Heart right ventricle (tissue), 16 donors: ENCODE measurements at regions not wholly inside any gene's neighbourhood (a gene's known extent, or its start where the extent isn't known, plus 50 kb on each side); places are given as distances from the start of the nearest gene placed in this dataset.

ENCODE experiments used
- ATAC-seq, 8 donors: fragments of 200-7000 bp; cut with Tn5 transposase; one replicate each; pipeline ENCODE4 v1.9.1; 2020; ENCODE audit warnings: mild to moderate bottlenecking in 8 of 8, moderate library complexity in 8 of 8, moderate number of reproducible peaks in 1 of 8
- DNase-seq, 2 donors: peaks; one replicate each; pipeline ENCODE4 v3.0.0-alpha.2; 2020
- H3K27ac ChIP-seq, 10 donors: fragments of 200-600 bp; sonication (generic) in 2 of 10; one replicate each; pipeline versions ENCODE4 v1.5.0 to v1.8.0; 2020 to 2022; ENCODE audit warnings: mild to moderate bottlenecking in 3 of 10
- H3K27me3 ChIP-seq, 7 donors: fragments of 200-600 bp; one replicate each; pipeline ENCODE4 v1.8.0; 2021 to 2022; ENCODE audit warnings: mild to moderate bottlenecking in 2 of 7
- H3K36me3 ChIP-seq, 9 donors: fragments of 200-600 bp; sonication (generic) in 1 of 9; one replicate each; pipeline versions ENCODE4 v1.5.0 to v1.8.0; 2020 to 2022; ENCODE audit warnings: mild to moderate bottlenecking in 2 of 9
- H3K4me1 ChIP-seq, 9 donors: fragments of 200-600 bp; sonication (generic) in 1 of 9; one replicate each; pipeline versions ENCODE4 v1.5.0 to v1.8.0; 2020 to 2022; ENCODE audit warnings: mild to moderate bottlenecking in 4 of 9
- H3K4me3 ChIP-seq, 10 donors: fragments of 200-600 bp; sonication (generic) in 2 of 10; one replicate each; pipeline versions ENCODE4 v1.5.0 to v1.8.0; 2020 to 2022; ENCODE audit warnings: mild to moderate bottlenecking in 7 of 10, moderate library complexity in 2 of 10
- H3K9me3 ChIP-seq, 11 donors: fragments of 200-600 bp in 10 of 11; sonication (generic) in 2 of 11; one replicate each; pipeline versions ENCODE4 v1.5.0 to v1.8.0; 2013 to 2022; ENCODE audit warnings: mild to moderate bottlenecking in 2 of 11, control low read depth in 1 of 11, moderate library complexity in 1 of 11
- CTCF ChIP-seq, 9 donors: fragments of 200-600 bp; sonication (generic) in 2 of 9; IDR thresholded peaks; one replicate each; pipeline versions ENCODE4 v1.5.0 to v1.8.0; 2021 to 2022; ENCODE audit warnings: antibody characterized with exemption in 9 of 9, mild to moderate bottlenecking in 5 of 9, moderate library complexity in 1 of 9
- WGBS, 2 donors: extraction: QIAGEN DNeasy Blood & Tissue Kit; methylation state at CpG; one replicate each; pipeline ENCODE4 v1.1.7; 2013; ENCODE audit warnings: inconsistent platforms in 1 of 2; 5-methylcytosine and 5-hydroxymethylcytosine counted together
- intact Hi-C, 10 donors: fragments of 100-400 bp; cut with DNase I; formaldehyde crosslinking; loops; one replicate each; pipeline versions ENCODE4 v1.11.1 to v1.14.2; 2022
- donor health status: Arrhythmogenic right ventricular cardiomyopathy.
- donor health status: ischemic (EF 13 %, LVEDD 7.1; RV severe dilation, severe dysfunction).
- donor health status: healthy with polysubstance abuse.
- donor health status: DM: no; HTN: yes; CAD: no.
- donor health status: DM: no; HTN: no; CAD: no.
- donor health status: ischemic (EF 25% LVEDD 6.9; RV normal size, moderate dysfunction).
- donor health status: ischemic (EF 25% LVEDD 5.7; RV mildly dilated, moderate dysfunction).
- donor health status: healthy.
- donor health status: DM: yes; HTN: yes; CAD: no.
- donor health status: Ischemic cardiomyopathy.
- donor health status: ischemic (EF 35%, LVEDD 5.7; RV mildly dilated, moderate dysfunction).
- donor health status: nonischemic (EF 11% LVEDD 7.7; RV severe dilation, severe dysfunction).
- donor health status: DM: yes; HTN: yes; CAD: no.
- donor health status: PGD.
- donor health status: ischemic (EF 29% LVEDD 5.4; RV normal size, mild dysfunction).
- donor health status: nonischemic (EF 23%, LVEDD 6.1; RV moderate dilation, normal function).

- no peak for DNase-seq
- H3K9me3 ChIP-seq, result no peaks in the 10 kb centered on the region
- intact Hi-C loops, result no loop called here
- H3K27ac ChIP-seq, result no peak overlapping the region
- no peak overlapping the region for H3K4me3 ChIP-seq
- no peak for TF ChIP-seq CTCF (IDR thresholded peaks at IDR 0.05)
- WGBS, 2 donors, result 75 to 81% methylated on average over 4 of the region's 4 CpGs
- ATAC-seq, result no peak
- H3K36me3 ChIP-seq, result no peaks in the 10 kb centered on the region
- H3K4me1 ChIP-seq, result no peaks in the 10 kb centered on the region
- peaks cover 0 to 25% (median 3%) of the 10 kb centered on the region in 7 donors for H3K27me3 ChIP-seq
Observed at GRCh38 chr16:17989255-17989654, 347.3 kb downstream of the NPIPA8 start.

GRCh38 chr16:17988839-17989238 lies 347.7 kb downstream of the NPIPA8 start:
- no peak for ATAC-seq
- H3K4me3 ChIP-seq, result no peak overlapping the region
- no peak for TF ChIP-seq CTCF (IDR thresholded peaks at IDR 0.05)
- whole genome bisulfite sequencing, 2 donors, result 86 to 87% methylated on average over 3 of the region's 3 CpGs
- no peak overlapping the region for H3K27ac ChIP-seq
- no peaks in the 10 kb centered on the region for H3K9me3 ChIP-seq
- DNase-seq, result no peak
- peaks cover 0 to 25% (median 0%) of the 10 kb centered on the region in 7 donors for H3K27me3 ChIP-seq
- no peaks in the 10 kb centered on the region for H3K4me1 ChIP-seq
- no peaks in the 10 kb centered on the region for H3K36me3 ChIP-seq
- intact Hi-C loops, result no loop called here

- no peak for ATAC-seq
- no peaks in the 10 kb centered on the region for H3K36me3 ChIP-seq
- H3K27ac ChIP-seq, result no peak overlapping the region
- no peaks in the 10 kb centered on the region for H3K4me1 ChIP-seq
- intact Hi-C loops, result no loop called here
- DNase-seq, result no peak
- TF ChIP-seq CTCF (IDR thresholded peaks at IDR 0.05), result no peak
- H3K27me3 ChIP-seq, result peaks cover 0 to 19% (median 0%) of the 10 kb centered on the region in 7 donors
- H3K4me3 ChIP-seq, result no peak overlapping the region
- no peaks in the 10 kb centered on the region for H3K9me3 ChIP-seq
- WGBS, 2 donors, result 88 to 89% methylated on average over 5 of the region's 5 CpGs
Observed at GRCh38 chr16:17986991-17987390, 349.5 kb downstream of the NPIPA8 start.

GRCh38 chr16:17984810-17985209 lies 351.7 kb downstream of the NPIPA8 start:
- DNase-seq, result no peak
- intact Hi-C loops, result no loop called here
- peaks cover 0 to 15% (median 0%) of the 10 kb centered on the region in 7 donors for H3K27me3 ChIP-seq
- no peaks in the 10 kb centered on the region for H3K9me3 ChIP-seq
- no peak for TF ChIP-seq CTCF (IDR thresholded peaks at IDR 0.05)
- H3K4me1 ChIP-seq, result no peaks in the 10 kb centered on the region
- H3K4me3 ChIP-seq, result no peak overlapping the region
- H3K27ac ChIP-seq, result no peak overlapping the region
- WGBS, 2 donors, result 85 to 89% methylated on average over 8 of the region's 8 CpGs
- ATAC-seq, result no peak
- no peaks in the 10 kb centered on the region for H3K36me3 ChIP-seq
